GM12875 (cell line): ENCODE measurements at regions not wholly inside any gene's neighbourhood (a gene's known extent, or its start where the extent isn't known, plus 50 kb on each side); places are given as distances from the start of the nearest gene placed in this dataset.
"Not testable (repeated sequence)": the region's sequence is repeated elsewhere in the genome, so short reads cannot be mapped to it uniquely, and the experiment has no call there.

Experiments
- H3K4me3 ChIP-seq: one replicate; pipeline ENCODE4 v1.5.1; 2011; ENCODE audit warnings: low read depth, low read length, control low read depth
- CTCF ChIP-seq: IDR thresholded peaks from 2 replicates; pipeline ENCODE4 v1.5.1; 2011; ENCODE audit warnings: low read depth, mild to moderate bottlenecking, control low read depth, inconsistent platforms, low read length, moderate library complexity, borderline replicate concordance; ENCODE audit not compliant: insufficient read depth

DNA sequence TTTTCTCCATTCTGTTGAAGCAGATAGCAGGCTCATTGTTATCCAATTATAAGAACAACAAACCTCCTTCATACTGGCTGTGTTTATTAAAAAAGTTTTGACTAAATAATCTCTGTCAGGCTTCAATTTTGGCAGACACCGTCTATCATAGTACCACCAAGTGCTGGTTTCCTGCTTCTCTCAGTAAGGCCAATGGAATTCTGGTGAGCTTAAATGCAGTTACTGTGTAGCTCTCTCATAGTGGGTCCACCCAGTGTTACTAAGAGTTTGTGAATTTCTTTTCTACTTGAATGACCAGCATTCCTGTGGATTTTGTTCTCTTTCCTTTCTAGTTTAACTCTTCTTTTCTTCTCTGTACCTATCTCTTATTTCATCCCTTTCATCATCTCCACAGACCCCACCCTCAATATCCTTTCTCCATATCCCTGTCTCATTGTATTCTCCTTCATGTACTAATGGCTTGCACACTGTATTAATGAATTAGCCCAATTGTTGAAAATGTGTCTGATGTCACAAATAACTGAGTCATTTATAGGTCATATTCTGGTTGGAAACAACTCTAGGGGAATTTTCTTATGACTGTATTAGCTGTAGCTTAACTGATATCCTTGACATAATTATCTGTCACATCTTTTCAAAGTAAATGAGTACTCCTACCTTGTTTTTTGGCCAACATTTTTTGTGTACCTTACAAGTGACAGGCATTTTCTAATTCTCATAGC, 372.1 kb downstream of the FAT3 start:
- no peak for TF ChIP-seq CTCF
- no peak overlapping the region for H3K4me3 ChIP-seq

DNA sequence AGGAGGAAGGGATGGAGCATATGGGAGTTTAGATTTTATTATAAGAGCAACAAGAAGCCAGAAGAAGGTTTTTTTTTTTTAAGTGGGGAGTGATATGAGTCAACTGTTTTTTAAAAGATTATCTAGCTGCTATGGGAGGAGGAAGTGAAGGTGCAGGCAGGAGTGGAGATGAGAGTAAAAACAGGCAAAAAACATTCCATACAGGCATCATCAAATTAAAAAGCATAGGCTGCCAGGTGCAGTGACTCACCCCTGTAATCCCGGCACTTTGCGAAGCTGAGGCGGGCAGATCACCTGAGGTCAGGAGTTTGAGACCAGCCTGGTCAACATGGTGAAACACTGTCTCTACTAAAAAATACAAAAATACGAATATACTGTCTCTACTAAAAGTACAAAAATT, 368.4 kb upstream of the MTNR1B start:
- H3K4me3 ChIP-seq: no peak overlapping the region
- TF ChIP-seq CTCF: no peak

- no peak for TF ChIP-seq CTCF
- no peak overlapping the region for H3K4me3 ChIP-seq
These were observed 363.8 kb upstream of the MTNR1B start for GRCh38 chr11:92605667-92606066.

DNA sequence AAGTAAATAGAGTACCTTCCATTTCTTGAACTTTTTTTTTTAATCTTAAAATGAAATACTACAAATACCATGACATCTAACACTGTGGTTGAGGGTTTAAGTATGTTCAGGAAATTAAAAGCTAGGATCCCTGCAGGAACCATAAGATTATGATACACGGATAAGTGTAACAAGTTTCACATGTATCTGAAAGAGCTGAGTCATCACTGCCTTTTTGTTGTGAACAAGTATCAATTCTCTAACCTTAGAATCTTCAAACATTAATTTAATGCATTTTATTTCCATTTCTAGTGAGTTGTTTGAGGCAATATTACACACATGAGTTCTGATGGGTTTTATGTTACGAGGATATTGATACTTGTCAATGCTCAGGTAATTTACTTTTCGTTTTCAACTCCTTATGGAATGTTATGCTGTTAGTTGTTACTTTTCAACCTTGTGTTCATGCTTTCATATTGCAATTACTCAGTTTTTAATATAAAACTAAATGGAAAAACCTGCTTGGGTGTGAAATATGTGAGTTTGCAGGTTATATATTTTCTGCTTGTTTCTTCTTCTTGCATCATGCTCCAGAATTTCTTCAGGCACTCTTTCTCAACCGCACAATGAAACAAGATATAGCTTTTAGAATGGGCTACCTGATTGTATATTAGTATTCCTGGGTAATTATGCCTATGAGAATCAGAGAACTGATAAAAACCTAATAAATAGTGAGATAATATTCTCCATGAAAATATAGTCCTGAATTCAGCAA, 361.3 kb upstream of the MTNR1B start:
- TF ChIP-seq CTCF: no peak
- H3K4me3 ChIP-seq: no peak overlapping the region

- no peak for TF ChIP-seq CTCF
- H3K4me3 ChIP-seq: no peak overlapping the region
These were observed 358.3 kb upstream of the MTNR1B start for GRCh38 chr11:92611157-92611556.

DNA sequence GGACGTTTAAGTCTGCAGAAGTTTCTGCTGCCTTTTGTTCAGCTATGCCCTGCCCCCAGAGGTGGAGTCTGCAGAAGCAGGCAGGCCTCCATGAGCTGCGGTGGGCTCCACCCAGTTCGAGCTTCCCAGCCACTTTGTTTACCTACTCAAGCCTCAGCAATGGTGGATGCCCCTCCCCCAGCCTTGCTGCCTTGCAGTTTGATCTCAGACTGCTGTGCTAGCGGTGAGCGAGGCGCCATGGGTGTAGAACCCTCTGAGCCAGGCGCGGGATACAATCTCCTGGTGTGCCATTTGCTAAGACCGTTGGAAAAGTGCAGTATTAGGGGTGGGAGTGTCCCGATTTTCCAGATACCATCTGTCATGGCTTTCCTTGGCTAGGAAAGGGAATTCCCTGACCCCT, 351.4 kb upstream of the MTNR1B start:
- not testable (repeated sequence) for H3K4me3 ChIP-seq

- no peak for TF ChIP-seq CTCF
- no peak overlapping the region for H3K4me3 ChIP-seq
These were observed 346.4 kb upstream of the MTNR1B start for GRCh38 chr11:92623055-92623454.

GRCh38 chr11:92625894-92626293, 343.6 kb upstream of the MTNR1B start:
- no peak overlapping the region for H3K4me3 ChIP-seq
- no peak for TF ChIP-seq CTCF
